ENCODE measurements at regions not wholly inside any gene's neighbourhood (a gene's known extent, or its start where the extent isn't known, plus 50 kb on each side); places are given as distances from the start of the nearest gene placed in this dataset.

- TF ChIP-seq POLR2A (IDR thresholded peaks at IDR 0.05) (no peak), CTCF (IDR thresholded peaks at IDR 0.05) (no peak)
Observed at GRCh38 chr10:76681153-76681552, 956.5 kb downstream of the KCNMA1 start.

Measured in heart left ventricle (tissue), 13 donors.